NB4 (cell line): ENCODE measurements at regions not wholly inside any gene's neighbourhood (a gene's known extent, or its start where the extent isn't known, plus 50 kb on each side); places are given as distances from the start of the nearest gene placed in this dataset.

Experiments used
- CTCF ChIP-seq: IDR thresholded peaks from one replicate; pipeline ENCODE4 v1.5.1; 2012; ENCODE audit warnings: low read depth, low read length
- MYC ChIP-seq: IDR thresholded peaks from 2 replicates; pipeline ENCODE4 v1.6.1; 2011; ENCODE audit warnings: low read depth, low read length
- POLR2A ChIP-seq: IDR thresholded peaks from 2 replicates; pipeline ENCODE4 v1.6.1; 2011; ENCODE audit warnings: mild to moderate bottlenecking; ENCODE audit not compliant: insufficient read length; ENCODE audit errors: extremely low read depth
- TF ChIP-seq, protein P1 (sequence below): IDR thresholded peaks from 2 replicates; pipeline ENCODE4 v1.6.1; 2011; ENCODE audit warnings: low read depth, low read length

DNA sequence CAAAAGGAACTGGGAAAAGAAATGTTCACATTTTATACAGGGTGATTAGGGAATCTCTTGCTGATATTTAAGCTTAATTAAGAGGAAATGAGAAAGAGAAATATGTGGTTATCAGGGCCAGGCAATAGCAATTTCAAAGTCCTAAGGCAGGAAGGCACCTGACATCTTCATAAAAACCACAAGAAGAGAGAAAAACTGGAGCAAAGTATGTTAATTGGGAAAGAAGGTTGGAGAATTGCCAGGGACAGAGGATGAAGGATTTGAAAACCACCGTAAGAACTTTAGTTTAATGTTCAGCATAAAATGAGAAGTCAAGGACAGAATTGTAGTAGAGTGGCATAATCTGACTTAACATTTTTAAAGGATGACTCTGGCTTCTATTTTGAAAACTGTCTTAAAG, 691.8 kb upstream of the NRXN1 start:
- no peak for TF ChIP-seq CTCF
- TF ChIP-seq POLR2A = no peak
- TF ChIP-seq, protein P1, sequence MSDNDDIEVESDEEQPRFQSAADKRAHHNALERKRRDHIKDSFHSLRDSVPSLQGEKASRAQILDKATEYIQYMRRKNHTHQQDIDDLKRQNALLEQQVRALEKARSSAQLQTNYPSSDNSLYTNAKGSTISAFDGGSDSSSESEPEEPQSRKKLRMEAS = no peak
- TF ChIP-seq MYC = no peak
